ENCODE measurements at regions not wholly inside any gene's neighbourhood (a gene's known extent, or its start where the extent isn't known, plus 50 kb on each side); places are given as distances from the start of the nearest gene placed in this dataset.

DNA sequence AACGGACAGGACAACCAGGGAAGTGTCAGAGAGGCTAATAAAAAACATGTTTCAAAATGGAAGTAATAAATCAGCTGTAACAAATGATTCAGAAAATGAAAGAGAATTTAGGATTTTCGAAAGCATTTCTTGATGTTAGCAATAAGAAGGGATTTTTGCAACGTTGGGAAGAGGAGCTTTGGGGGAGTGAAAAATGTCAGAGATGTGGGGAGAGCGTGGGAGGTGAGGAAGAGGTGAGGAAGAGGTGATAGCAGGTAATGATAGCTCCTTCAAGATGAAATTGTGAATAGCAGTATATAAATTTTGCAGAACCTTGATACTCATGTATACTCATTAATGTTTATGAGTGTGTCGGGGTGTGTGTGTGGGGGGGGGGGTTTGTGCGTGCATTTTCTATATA, 76.2 kb upstream of the COX10 start:
- DNase-seq (ENCODE audit: low spot score): no peak

GRCh38 chr17:13994050-13994449, 75.3 kb upstream of the COX10 start:
- DNase-seq (ENCODE audit: low spot score): no peak

DNA sequence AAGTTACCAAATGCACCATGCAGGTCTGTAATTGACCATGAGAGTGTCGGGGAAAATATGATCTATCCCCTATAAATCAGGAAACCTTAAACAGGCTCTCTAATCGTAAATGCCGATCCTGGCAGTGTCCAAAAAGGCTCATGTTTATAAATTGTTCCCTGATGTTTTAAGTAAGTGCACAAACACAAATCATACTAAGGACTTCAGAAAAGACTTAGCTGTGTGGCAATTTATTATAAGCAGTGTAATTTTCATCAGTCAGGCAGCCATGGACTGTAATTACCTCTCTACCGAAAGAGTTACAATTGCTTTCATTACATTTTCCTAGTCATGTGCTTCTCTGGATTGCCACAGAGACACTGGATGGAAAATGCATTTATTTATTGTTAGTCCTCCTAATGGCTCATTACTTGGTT, 73.4 kb upstream of the COX10 start:
- no peak for DNase-seq (ENCODE audit: low spot score)

- no peak for DNase-seq (ENCODE audit: low spot score)
These were observed 73.0 kb upstream of the COX10 start for GRCh38 chr17:13996276-13996675.

GRCh38 chr17:13996748-13997147, 72.6 kb upstream of the COX10 start:
- no peak for DNase-seq (ENCODE audit: low spot score)

GRCh38 chr17:14004927-14005620, 64.2 kb upstream of the COX10 start:
- DNase-seq (ENCODE audit: low spot score): no peak

GRCh38 chr17:14006249-14006942, 62.9 kb upstream of the COX10 start:
- no peak for DNase-seq (ENCODE audit: low spot score)

DNA sequence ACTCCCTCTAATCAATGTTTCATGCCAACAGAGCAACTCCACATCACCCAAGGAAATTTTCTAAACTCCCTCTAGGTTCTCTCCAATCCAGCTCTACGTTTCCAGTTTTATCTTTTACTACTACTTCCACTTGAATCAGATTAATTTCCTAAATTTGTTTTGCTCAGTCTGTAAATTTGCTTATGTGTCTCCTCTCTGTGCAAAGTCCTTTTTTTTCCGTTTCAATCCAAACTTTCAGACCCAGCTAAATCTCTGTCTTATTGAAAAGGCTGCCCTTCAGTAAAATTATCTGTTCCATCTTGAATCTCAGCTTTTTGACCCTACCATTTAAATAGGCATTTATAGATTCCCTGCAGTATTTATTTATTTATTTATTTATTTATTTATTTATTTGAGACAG, 61.4 kb upstream of the COX10 start:
- no peak for DNase-seq (ENCODE audit: low spot score)

GRCh38 chr17:14011036-14011692, 58.1 kb upstream of the COX10 start:
- no peak for DNase-seq (ENCODE audit: low spot score)

DNA sequence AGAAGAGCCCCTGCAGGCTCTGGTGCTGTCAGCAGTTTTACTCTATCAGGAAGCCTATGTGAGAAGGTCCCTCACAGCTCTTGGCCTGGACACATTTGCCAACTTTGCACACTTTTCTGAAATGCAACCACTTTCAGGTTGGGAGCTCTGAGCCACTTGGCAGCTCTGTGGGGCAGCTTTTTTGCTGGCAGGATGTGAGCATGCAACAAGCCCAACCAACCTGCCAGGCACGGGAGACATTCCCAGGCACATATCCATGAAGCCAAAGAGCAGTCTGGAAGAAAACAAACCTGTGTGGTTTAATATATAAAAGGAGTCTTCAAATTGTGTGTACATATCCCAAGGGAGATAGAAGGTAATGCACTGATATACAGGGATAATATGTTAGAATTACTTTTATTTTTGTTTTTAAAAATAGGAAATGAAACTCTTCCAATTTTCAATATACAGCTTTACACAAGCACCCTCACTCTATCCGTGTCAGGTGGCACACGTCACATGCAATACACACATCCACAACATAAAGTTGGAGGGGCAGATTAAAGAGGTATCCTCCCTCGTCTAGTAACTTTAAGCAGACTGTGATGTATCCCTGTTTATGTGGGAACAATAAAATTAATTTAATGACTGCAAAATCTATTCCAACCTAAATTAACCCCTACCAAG, 57.4 kb upstream of the COX10 start:
- no peak for DNase-seq (ENCODE audit: low spot score)

- no peak for DNase-seq (ENCODE audit: low spot score)
These were observed 54.6 kb upstream of the COX10 start for GRCh38 chr17:14014657-14015056.

DNA sequence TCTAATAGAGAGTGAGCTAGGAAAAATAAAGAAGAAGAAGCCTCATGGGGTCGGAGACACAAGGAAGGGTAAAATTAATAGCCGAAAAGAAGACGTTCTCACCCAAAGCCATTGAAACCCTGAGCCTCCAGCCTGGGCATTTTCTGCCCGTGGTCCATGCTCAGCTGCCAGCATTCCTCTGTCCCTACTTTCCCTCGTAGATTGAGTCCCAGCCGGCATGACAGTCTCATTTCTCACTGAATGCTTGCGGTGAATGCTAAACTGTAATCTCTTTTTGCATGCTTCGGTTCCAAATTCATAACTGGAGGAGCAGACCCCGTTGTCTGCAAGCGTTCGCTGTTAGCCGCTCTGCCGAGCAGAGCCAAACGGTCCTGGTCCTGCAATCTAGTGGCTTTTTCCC, 54.0 kb upstream of the COX10 start:
- DNase-seq (ENCODE audit: low spot score): peak; percentile 9

DNA sequence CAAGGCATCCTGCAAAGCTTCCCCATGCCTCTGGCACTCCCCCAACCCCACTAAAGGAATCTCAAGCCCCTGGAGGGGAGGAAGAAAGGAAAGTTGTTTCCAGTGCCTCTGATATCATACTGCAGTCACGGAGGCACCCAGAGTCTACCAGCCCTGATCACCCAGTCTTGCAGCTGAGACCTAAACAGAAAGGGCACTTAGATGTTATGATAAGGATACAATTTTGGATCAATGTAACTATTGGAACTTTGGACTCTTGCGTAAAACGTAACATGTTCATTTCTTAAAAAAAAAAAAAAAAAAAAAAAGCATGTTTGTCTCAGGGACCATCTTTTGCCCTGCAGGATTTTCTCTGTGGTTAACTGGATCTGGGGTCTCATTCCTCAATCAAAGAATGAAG, 52.4 kb upstream of the COX10 start:
- DNase-seq (ENCODE audit: low spot score): no peak

GRCh38 chr17:14019186-14019956, 49.9 kb upstream of the COX10 start:
- no peak for DNase-seq (ENCODE audit: low spot score)
